ENCODE measurements at regions not wholly inside any gene's neighbourhood (a gene's known extent, or its start where the extent isn't known, plus 50 kb on each side); places are given as distances from the start of the nearest gene placed in this dataset.

DNA sequence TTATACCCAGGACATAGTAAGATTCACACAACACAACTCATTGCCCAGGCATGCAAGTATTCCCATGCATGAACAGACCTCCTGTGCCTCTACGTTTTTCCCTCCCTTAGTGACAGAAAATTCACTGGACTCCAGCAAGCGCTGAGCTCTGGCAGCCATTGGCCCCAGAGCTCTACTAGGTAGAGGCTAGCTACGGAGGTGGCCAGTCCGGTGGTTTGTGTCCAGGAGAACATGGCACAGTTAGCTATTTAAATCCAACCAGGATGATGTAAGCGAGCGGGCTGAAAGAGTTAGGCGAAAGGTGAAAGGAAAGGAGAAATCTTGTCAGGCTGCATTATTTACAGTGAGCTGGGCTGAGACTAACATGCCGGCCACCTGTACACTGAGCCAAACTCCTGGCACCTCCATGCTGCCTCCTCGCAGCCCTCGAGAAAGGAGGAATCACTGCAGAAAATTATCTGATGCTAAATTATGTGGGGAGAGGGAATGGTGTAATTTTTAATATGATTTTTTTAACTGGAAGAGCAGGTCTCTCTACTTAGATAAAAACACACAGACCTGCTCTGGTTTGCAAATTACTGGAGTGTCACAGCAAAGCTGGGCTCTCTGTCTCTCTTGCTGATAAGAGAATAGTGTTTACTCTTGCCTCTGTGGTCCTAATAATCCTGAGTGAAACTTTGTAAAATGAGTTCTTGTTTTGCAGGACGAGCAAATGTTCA lies 50.1 kb upstream of the ARMC2 start:
- Histone ChIP-seq H3K36me3 (ENCODE audit: control insufficient read depth in 2 of 2, insufficient read depth in 1 of 2, low read length in 2 of 2) (no peaks in the 10 kb centered on the region), H3K9me3 (ENCODE audit: control insufficient read depth, insufficient read depth, low read depth, low read length) (no peaks in the 10 kb centered on the region), H3K27ac (ENCODE audit: extremely low read depth, low read depth, low read length) (no peak overlapping the region), H3K4me3 (ENCODE audit: low read depth, low read length) (no peak overlapping the region), H3K4me1 (ENCODE audit: control insufficient read depth, insufficient read depth, low read length) (no peaks in the 10 kb centered on the region)
- ChIA-PET POLR2A (interaction anchor here (2.1 to 2.8 kb wide), 2 partner anchors 238 to 240 kb away, joined by 4 to 7 read pairs; partner anchors contain the start of gene FOXO3), CTCF (interaction anchor here (1.1 kb wide), 2 partner anchors 37 to 242 kb away, joined by 3 read pairs; no protein-coding TSS in a partner anchor)
- no peak for TF ChIP-seq ZFP3 (tag by site-specific recombination; IDR thresholded peaks at IDR 0.05; ENCODE audit: low read depth)
- TF ChIP-seq ZNF155 (tag by site-specific recombination; IDR thresholded peaks at IDR 0.05) = no peak
- TF ChIP-seq MEIS1 (CRISPR knock-in tag; IDR thresholded peaks at IDR 0.05; ENCODE audit: borderline replicate concordance) = no peak
- no peak for TF ChIP-seq ZNF658 (tag by site-specific recombination; IDR thresholded peaks at IDR 0.05)
- no peak for TF ChIP-seq ZNF626 (tag by site-specific recombination; IDR thresholded peaks at IDR 0.05)
- no peak for TF ChIP-seq PRDM1 (tag by site-specific recombination; IDR thresholded peaks at IDR 0.05)
- TF ChIP-seq, protein P1, sequence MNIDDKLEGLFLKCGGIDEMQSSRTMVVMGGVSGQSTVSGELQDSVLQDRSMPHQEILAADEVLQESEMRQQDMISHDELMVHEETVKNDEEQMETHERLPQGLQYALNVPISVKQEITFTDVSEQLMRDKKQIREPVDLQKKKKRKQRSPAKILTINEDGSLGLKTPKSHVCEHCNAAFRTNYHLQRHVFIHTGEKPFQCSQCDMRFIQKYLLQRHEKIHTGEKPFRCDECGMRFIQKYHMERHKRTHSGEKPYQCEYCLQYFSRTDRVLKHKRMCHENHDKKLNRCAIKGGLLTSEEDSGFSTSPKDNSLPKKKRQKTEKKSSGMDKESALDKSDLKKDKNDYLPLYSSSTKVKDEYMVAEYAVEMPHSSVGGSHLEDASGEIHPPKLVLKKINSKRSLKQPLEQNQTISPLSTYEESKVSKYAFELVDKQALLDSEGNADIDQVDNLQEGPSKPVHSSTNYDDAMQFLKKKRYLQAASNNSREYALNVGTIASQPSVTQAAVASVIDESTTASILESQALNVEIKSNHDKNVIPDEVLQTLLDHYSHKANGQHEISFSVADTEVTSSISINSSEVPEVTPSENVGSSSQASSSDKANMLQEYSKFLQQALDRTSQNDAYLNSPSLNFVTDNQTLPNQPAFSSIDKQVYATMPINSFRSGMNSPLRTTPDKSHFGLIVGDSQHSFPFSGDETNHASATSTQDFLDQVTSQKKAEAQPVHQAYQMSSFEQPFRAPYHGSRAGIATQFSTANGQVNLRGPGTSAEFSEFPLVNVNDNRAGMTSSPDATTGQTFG (tag by site-specific recombination; IDR thresholded peaks at IDR 0.05; ENCODE audit: borderline replicate concordance) = no peak
- TF ChIP-seq ZNF585B (tag by site-specific recombination; IDR thresholded peaks at IDR 0.05) = no peak
- TF ChIP-seq MZF1 (tag by site-specific recombination; IDR thresholded peaks at IDR 0.05; ENCODE audit: borderline replicate concordance) = no peak
- TF ChIP-seq ZNF701 (tag by site-specific recombination; IDR thresholded peaks at IDR 0.05) = no peak
- TF ChIP-seq ZNF837 (tag by site-specific recombination; IDR thresholded peaks at IDR 0.05) = no peak
- no peak for TF ChIP-seq ZNF121 (tag by site-specific recombination; IDR thresholded peaks at IDR 0.05)
- TF ChIP-seq ZSCAN30 (tag by site-specific recombination; IDR thresholded peaks at IDR 0.05) = no peak
- no peak for TF ChIP-seq ZNF561 (tag by site-specific recombination; IDR thresholded peaks at IDR 0.05; ENCODE audit: borderline replicate concordance)
- no peak for TF ChIP-seq ZNF660 (tag by site-specific recombination; IDR thresholded peaks at IDR 0.05)
- no peak for TF ChIP-seq ZNF76 (tag by site-specific recombination; IDR thresholded peaks at IDR 0.05; ENCODE audit: borderline replicate concordance, low read depth)
- no peak for TF ChIP-seq ZNF776 (tag by site-specific recombination; IDR thresholded peaks at IDR 0.05; ENCODE audit: borderline replicate concordance)
- TF ChIP-seq, protein P2, sequence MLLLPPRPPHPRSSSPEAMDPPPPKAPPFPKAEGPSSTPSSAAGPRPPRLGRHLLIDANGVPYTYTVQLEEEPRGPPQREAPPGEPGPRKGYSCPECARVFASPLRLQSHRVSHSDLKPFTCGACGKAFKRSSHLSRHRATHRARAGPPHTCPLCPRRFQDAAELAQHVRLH (tag by site-specific recombination; IDR thresholded peaks at IDR 0.05) = no peak
- TF ChIP-seq ZFHX2 (tag by site-specific recombination; conservative IDR thresholded peaks at IDR 0.05) = no peak

Data from HEK293 (cell line).